GM12878 (cell line): ENCODE measurements at regions not wholly inside any gene's neighbourhood (a gene's known extent, or its start where the extent isn't known, plus 50 kb on each side); places are given as distances from the start of the nearest gene placed in this dataset.

Source experiments
- ATAC-seq: fragments of 200-7000 bp; cut with Tn5 transposase; 3 replicates; pipeline ENCODE4 v1.9.1; 2020; ENCODE audit warnings: mild to moderate bottlenecking, moderate library complexity
- BruUV-seq: library from RNA; stranded (reverse); fragments of 400-500 nt; replicated peaks from 2 replicates; lab custom pipeline; 2021; lab: Mats Ljungman, UMichigan
- CTCF ChIA-PET: fragments of 300-600 bp; sonication (Branson Sonifier 250); formaldehyde crosslinking; extraction: SDS; loops from one replicate; lab custom pipeline; 2021; ENCODE audit warnings: inconsistent platforms; lab: Yijun Ruan, JAX
- POLR2A ChIA-PET: fragments of 350-600 bp; formaldehyde crosslinking; extraction: SDS; loops from one replicate; lab custom pipeline; 2021; ENCODE audit warnings: inconsistent platforms; lab: Charles Lee
- RAD21 ChIA-PET: fragments of 300-600 bp; sonication (Branson Sonifier 250); formaldehyde crosslinking; loops from one replicate; lab custom pipeline; 2023; ENCODE audit warnings: antibody characterized with exemption; ENCODE audit not compliant: unreplicated experiment; lab: Charles Lee
- SMC1A ChIA-PET: fragments of 300-600 bp; sonication (Branson Sonifier 250); formaldehyde crosslinking; loops from one replicate; lab custom pipeline; 2023; ENCODE audit not compliant: unreplicated experiment, uncharacterized antibody; lab: Charles Lee
- DNase-seq: peaks from one replicate; pipeline ENCODE4 v3.0.0-alpha.2; 2011; ENCODE audit warnings: low read depth, low spot score
- FAIRE-seq: peaks from 3 replicates; lab custom pipeline; 2011; peaks lifted over from hg19 to GRCh38; lab: Jason Lieb, UNC
- H2AFZ ChIP-seq: 2 replicates; pipeline ENCODE4 v1.6.0; 2011; ENCODE audit warnings: low read depth, low read length, control low read depth; ENCODE audit not compliant: control insufficient read depth
- H3K27ac ChIP-seq: 2 replicates; pipeline ENCODE4 v1.5.1; 2011; ENCODE audit warnings: control low read depth; ENCODE audit not compliant: control insufficient read depth, insufficient read depth
- H3K27me3 ChIP-seq, 2 experiments: replicated peaks in 1 of 2; 2 replicates each; pipeline versions ENCODE4 v1.6.0 to v1.6.1; 2011; ENCODE audit warnings: low read length in 1 of 2; ENCODE audit not compliant: control insufficient read depth in 2 of 2, insufficient read depth in 2 of 2
- H3K36me3 ChIP-seq, 2 experiments: 2 replicates each; pipeline ENCODE4 v1.5.1; 2011; ENCODE audit warnings: low read length in 1 of 2; ENCODE audit not compliant: control insufficient read depth in 2 of 2, insufficient read depth in 2 of 2
- H3K4me1 ChIP-seq: 2 replicates; pipeline ENCODE4 v1.6.1; 2011; ENCODE audit warnings: mild to moderate bottlenecking, low read length, moderate library complexity, mixed read lengths; ENCODE audit not compliant: control insufficient read depth, insufficient read depth
- H3K4me2 ChIP-seq: 2 replicates; pipeline ENCODE4 v1.6.0; 2011; ENCODE audit warnings: control low read depth; ENCODE audit not compliant: control insufficient read depth, insufficient read depth
- H3K4me3 ChIP-seq: fragments of 200-600 bp; sonication (generic); 2 replicates; pipeline ENCODE4 v1.5.1; 2016
- H3K79me2 ChIP-seq: 2 replicates; pipeline ENCODE4 v1.6.0; 2011; ENCODE audit warnings: low read length; ENCODE audit not compliant: control insufficient read depth, insufficient read depth
- H3K9ac ChIP-seq: 2 replicates; pipeline ENCODE4 v1.8.0; 2011; ENCODE audit warnings: low read length, control low read depth, mixed read lengths; ENCODE audit not compliant: control insufficient read depth, insufficient read depth
- H3K9me3 ChIP-seq: replicated peaks from 3 replicates; pipeline ENCODE4 v1.5.1; 2011; ENCODE audit warnings: mild to moderate bottlenecking, low read length; ENCODE audit not compliant: control insufficient read depth, insufficient read depth
- H4K20me1 ChIP-seq: 2 replicates; pipeline ENCODE4 v1.6.0; 2011; ENCODE audit not compliant: control insufficient read depth, insufficient read depth
- ATF7 ChIP-seq: fragments of 450-650 bp; IDR thresholded peaks from 2 replicates; pipeline ENCODE4 v1.6.1; 2016; ENCODE audit warnings: low read depth, mild to moderate bottlenecking
- BACH1 ChIP-seq: fragments of 450-650 bp; IDR thresholded peaks from 2 replicates; pipeline ENCODE4 v1.6.1; 2017; ENCODE audit warnings: mild to moderate bottlenecking, borderline replicate concordance
- CHD2 ChIP-seq: IDR thresholded peaks from 2 replicates; pipeline ENCODE4 v1.6.1; 2011; ENCODE audit warnings: low read depth, low read length, improper control_type of control experiment, borderline replicate concordance
- CHD4 ChIP-seq: fragments of 200-600 bp; sonication (generic); IDR thresholded peaks from 2 replicates; pipeline ENCODE4 v1.6.1; 2016; ENCODE audit warnings: mild to moderate bottlenecking
- CREB1 ChIP-seq: IDR thresholded peaks from 2 replicates; pipeline ENCODE4 v1.6.1; 2012; ENCODE audit warnings: low read depth, mild to moderate bottlenecking, inconsistent platforms
- CREM ChIP-seq: IDR thresholded peaks from 2 replicates; pipeline ENCODE4 v1.6.1; 2014; ENCODE audit warnings: antibody characterized with exemption, low read depth
- ESRRA ChIP-seq: IDR thresholded peaks from 2 replicates; pipeline ENCODE4 v1.6.1; 2012; ENCODE audit warnings: mild to moderate bottlenecking, low read length, improper control_type of control experiment
- FOXM1 ChIP-seq: IDR thresholded peaks from 2 replicates; pipeline ENCODE4 v1.6.1; 2012; ENCODE audit warnings: low read depth, mild to moderate bottlenecking, inconsistent platforms, low read length, moderate library complexity
- KLF5 ChIP-seq: fragments of 450-650 bp; IDR thresholded peaks from 2 replicates; pipeline ENCODE4 v1.6.1; 2014; ENCODE audit warnings: mild to moderate bottlenecking; ENCODE audit not compliant: partially characterized antibody
- MLLT1 ChIP-seq: fragments of 450-650 bp; IDR thresholded peaks from 2 replicates; pipeline ENCODE4 v1.6.1; 2016; ENCODE audit warnings: mild to moderate bottlenecking
- MTA3 ChIP-seq: IDR thresholded peaks from 2 replicates; pipeline ENCODE4 v1.6.1; 2012; ENCODE audit warnings: low read length, inconsistent platforms, borderline replicate concordance
- SREBF2 ChIP-seq: IDR thresholded peaks from 2 replicates; pipeline ENCODE4 v1.6.1; 2012; ENCODE audit warnings: mild to moderate bottlenecking, low read length
- STAT1 ChIP-seq: fragments of 450-650 bp; conservative IDR thresholded peaks from 2 replicates; pipeline ENCODE4 v1.6.1; 2014; ENCODE audit warnings: antibody characterized with exemption, mild to moderate bottlenecking
- TCF12 ChIP-seq: IDR thresholded peaks from 2 replicates; pipeline ENCODE4 v1.6.1; 2011; ENCODE audit warnings: low read depth, mild to moderate bottlenecking, low read length
- TCF3 ChIP-seq: IDR thresholded peaks from 2 replicates; pipeline ENCODE4 v1.6.1; 2012; ENCODE audit warnings: low read depth, mild to moderate bottlenecking, low read length, borderline replicate concordance; ENCODE audit not compliant: insufficient read depth
- USF1 ChIP-seq: IDR thresholded peaks from 2 replicates; pipeline ENCODE4 v1.6.1; 2011; ENCODE audit warnings: borderline replicate concordance, low read depth, mild to moderate bottlenecking, moderate library complexity, mixed read lengths, low read length; ENCODE audit not compliant: insufficient read depth; ENCODE audit errors: extremely low read length
- YY1 ChIP-seq: IDR thresholded peaks from 2 replicates; pipeline ENCODE4 v1.6.1; 2011; ENCODE audit warnings: low read depth, mild to moderate bottlenecking, low read length
- ZBTB33 ChIP-seq: fragments of 450-650 bp; IDR thresholded peaks from 2 replicates; pipeline ENCODE4 v1.6.1; 2017; ENCODE audit warnings: mild to moderate bottlenecking
- ZNF592 ChIP-seq: fragments of 450-650 bp; IDR thresholded peaks from 2 replicates; pipeline ENCODE4 v1.6.1; 2017; ENCODE audit warnings: mild to moderate bottlenecking, moderate library complexity
- WGBS: methylation state at CpG from one replicate; pipeline ENCODE4 v1.1.6; 2016; ENCODE audit warnings: low lambda C conversion rate; ENCODE audit not compliant: insufficient replicate concordance, insufficient coverage; ENCODE audit errors: missing lambda C conversion rate; 5-methylcytosine and 5-hydroxymethylcytosine counted together
- in situ Hi-C: fragments of 300-500 bp; cut with MboI; formaldehyde crosslinking; loops from 9 replicates; pipeline ENCODE4 v1.14.3; 2018; ENCODE audit warnings: mixed read lengths
- intact Hi-C: fragments of 100-400 bp; cut with micrococcal nuclease; formaldehyde crosslinking; loops from one replicate; pipeline ENCODE4 v1.14.2; 2022; ENCODE audit not compliant: unreplicated experiment

- Histone ChIP-seq H3K4me3 (no peak overlapping the region), H2AFZ (no peak overlapping the region), H3K27me3 (no peaks in the 10 kb centered on the region), H4K20me1 (no peaks in the 10 kb centered on the region), H3K9ac (no peak overlapping the region), H3K27ac (no peak overlapping the region), H3K4me1 (no peaks in the 10 kb centered on the region), H3K79me2 (no peaks in the 10 kb centered on the region), H3K36me3 (no peaks in the 10 kb centered on the region), H3K4me2 (no peak overlapping the region), H3K9me3 (no peaks in the 10 kb centered on the region; the same call in 2 of the 3 replicates)
- BruUV-seq = no TSS peak
- WGBS = 31% methylated on average over 6 of the region's 6 CpGs
- intact Hi-C loops = no loop called here
- ATAC-seq = no peak
- no peak for FAIRE-seq
- POLR2A ChIA-PET = no interaction called here
- RAD21 ChIA-PET = no interaction called here
- SMC1A ChIA-PET = no interaction called here
- CTCF ChIA-PET = interaction anchor here (0.8 to 1.4 kb wide), 2 partner anchors 12 to 296 kb away, joined by 3 to 6 read pairs; no protein-coding TSS in a partner anchor
- DNase-seq = no peak
- in situ Hi-C loops = no loop called here
- TF ChIP-seq USF1 = no peak
- TF ChIP-seq STAT1 = no peak
- TF ChIP-seq ZNF592 = no peak
- no peak for TF ChIP-seq CHD4
- TF ChIP-seq TCF12 = no peak
- TF ChIP-seq MLLT1 = no peak
- no peak for TF ChIP-seq TCF3
- TF ChIP-seq CREB1 = no peak
- TF ChIP-seq CREM = no peak
- no peak for TF ChIP-seq ESRRA
- no peak for TF ChIP-seq CHD2
- no peak for TF ChIP-seq ATF7
- no peak for TF ChIP-seq KLF5
- no peak for TF ChIP-seq MTA3
- TF ChIP-seq BACH1 = no peak
- TF ChIP-seq ZBTB33 = no peak
- TF ChIP-seq SREBF2 = no peak
- no peak for TF ChIP-seq FOXM1
- TF ChIP-seq YY1 = no peak
Observed at GRCh38 chr22:45107671-45108070, 56.1 kb upstream of the NUP50 start.
